H1 (cell line): ENCODE measurements at regions not wholly inside any gene's neighbourhood (a gene's known extent, or its start where the extent isn't known, plus 50 kb on each side); places are given as distances from the start of the nearest gene placed in this dataset.

Experiments
- ATF2 ChIP-seq: IDR thresholded peaks from 2 replicates; pipeline ENCODE4 v1.6.1; 2012; ENCODE audit warnings: low read length, inconsistent platforms
- CBX8 ChIP-seq: fragments of 300-800, 300-1000 bp; sonication (generic); IDR thresholded peaks from 2 replicates; pipeline ENCODE4 v1.7.1; 2016; ENCODE audit warnings: low read depth, low read length, borderline replicate concordance
- CTCF ChIP-seq, 3 experiments: IDR thresholded peaks; 1 replicate in 2 of 3; 2 replicates in 1 of 3; pipeline versions ENCODE4 v1.5.1 to v1.6.1; 2011; ENCODE audit warnings: low read length in 3 of 3, mild to moderate bottlenecking in 3 of 3, inconsistent platforms in 2 of 3, low read depth in 1 of 3, moderate library complexity in 1 of 3; ENCODE audit not compliant: insufficient read depth in 1 of 3; ENCODE audit errors: control extremely low read depth in 1 of 3
- EGR1 ChIP-seq: IDR thresholded peaks from 2 replicates; pipeline ENCODE4 v1.6.1; 2011; ENCODE audit warnings: low read depth, low read length, borderline replicate concordance
- HDAC2 ChIP-seq, 2 experiments: fragments of 300-600 bp in 1 of 2; sonication (generic) in 1 of 2; IDR thresholded peaks; 2 replicates each; pipeline ENCODE4 v1.6.1; 2011 to 2012; ENCODE audit warnings: low read depth in 2 of 2, low read length in 2 of 2, mild to moderate bottlenecking in 2 of 2, moderate library complexity in 2 of 2, borderline replicate concordance in 1 of 2, inconsistent platforms in 1 of 2
- NRF1 ChIP-seq: IDR thresholded peaks from 2 replicates; pipeline ENCODE4 v1.6.1; 2011; ENCODE audit warnings: mild to moderate bottlenecking, low read depth, low read length, improper control_type of control experiment
- PHF8 ChIP-seq: fragments of 200-600 bp; sonication (generic); conservative IDR thresholded peaks from 2 replicates; pipeline ENCODE4 v1.7.1; 2012; ENCODE audit warnings: low read depth, mild to moderate bottlenecking, inconsistent platforms, low read length, moderate library complexity
- POLR2A ChIP-seq, 2 experiments: IDR thresholded peaks; 1 replicate in 1 of 2; 2 replicates in 1 of 2; pipeline ENCODE4 v1.6.1; 2011; ENCODE audit warnings: low read depth in 2 of 2, low read length in 2 of 2, mild to moderate bottlenecking in 2 of 2; ENCODE audit errors: control extremely low read depth in 1 of 2
- TAF1 ChIP-seq: IDR thresholded peaks from 2 replicates; pipeline ENCODE4 v1.6.1; 2011; ENCODE audit warnings: mild to moderate bottlenecking, low read depth, low read length
- YY1 ChIP-seq: IDR thresholded peaks from 2 replicates; pipeline ENCODE4 v1.6.1; 2011; ENCODE audit warnings: low read depth, mild to moderate bottlenecking, low read length

GRCh38 chr4:158018831-158019230 lies 154.0 kb downstream of the GASK1B start:
- TF ChIP-seq NRF1 (no peak), TAF1 (no peak), YY1 (no peak), CBX8 (no peak), CTCF (IDR thresholded peaks at IDR 0.05; ENCODE audit: control extremely low read depth in 1 of 3, insufficient read depth in 1 of 3, low read depth in 1 of 3, low read length in 3 of 3) (no peak), PHF8 (no peak), EGR1 (no peak), POLR2A (IDR thresholded peaks at IDR 0.05; ENCODE audit: control extremely low read depth in 1 of 2, low read depth in 2 of 2, low read length in 2 of 2) (no peak), HDAC2 (IDR thresholded peaks at IDR 0.05; ENCODE audit: borderline replicate concordance in 1 of 2, low read depth in 2 of 2, low read length in 2 of 2) (no peak), ATF2 (no peak)
